Gastroesophageal sphincter (tissue), 4 donors: ENCODE measurements at regions not wholly inside any gene's neighbourhood (a gene's known extent, or its start where the extent isn't known, plus 50 kb on each side); places are given as distances from the start of the nearest gene placed in this dataset.

ENCODE experiments used
- ATAC-seq: fragments of 150-250 bp; one replicate; pipeline ENCODE4 v1.9.1; 2016; ENCODE audit warnings: mild to moderate bottlenecking, moderate library complexity
- H3K27ac ChIP-seq, 4 donors: fragments of 200-600 bp; sonication (generic) in 3 of 4; 1 replicate in 3 of 4; 2 replicates in 1 of 4; pipeline ENCODE4 v1.5.1; 2016 to 2019
- H3K27me3 ChIP-seq: fragments of 200-600 bp; sonication (generic); one replicate; pipeline ENCODE4 v1.5.1; 2019
- H3K36me3 ChIP-seq, 2 donors: fragments of 200-600 bp; sonication (generic); one replicate each; pipeline ENCODE4 v1.5.1; 2019; ENCODE audit warnings: control low read depth in 1 of 2
- H3K4me1 ChIP-seq, 3 donors: fragments of 200-600 bp; sonication (generic); 1 replicate in 2 of 3; 2 replicates in 1 of 3; pipeline ENCODE4 v1.5.1; 2016 to 2019; ENCODE audit warnings: control low read depth in 2 of 3
- H3K4me3 ChIP-seq, 2 donors: fragments of 200-600 bp; sonication (generic); one replicate each; pipeline ENCODE4 v1.5.1; 2019; ENCODE audit warnings: mild to moderate bottlenecking in 1 of 2, moderate library complexity in 1 of 2
- H3K9me3 ChIP-seq, 3 donors: fragments of 200-600 bp; sonication (generic); one replicate each; pipeline ENCODE4 v1.5.1; 2017 to 2019; ENCODE audit warnings: control low read depth in 2 of 3
- CTCF ChIP-seq, 4 experiments: fragments of 200-600 bp in 2 of 4; fragments of 450-650 bp in 2 of 4; sonication (generic) in 1 of 4; IDR thresholded peaks; one replicate each; pipeline ENCODE4 v1.5.1; 2017 to 2019; ENCODE audit warnings: antibody characterized with exemption in 4 of 4, mild to moderate bottlenecking in 2 of 4, moderate library complexity in 2 of 4
- EP300 ChIP-seq: sonication (generic); formaldehyde crosslinking; IDR thresholded peaks from one replicate; pipeline ENCODE4 v1.6.1; 2017; ENCODE audit warnings: antibody characterized with exemption, mild to moderate bottlenecking
- POLR2A ChIP-seq, 2 donors: fragments of 450-650 bp; IDR thresholded peaks; one replicate each; pipeline ENCODE4 v1.6.1; 2017; ENCODE audit warnings: antibody characterized with exemption in 2 of 2, mild to moderate bottlenecking in 2 of 2, moderate library complexity in 1 of 2
- POLR2AphosphoS5 ChIP-seq: sonication (generic); formaldehyde crosslinking; IDR thresholded peaks from one replicate; pipeline ENCODE4 v1.6.1; 2017; ENCODE audit warnings: antibody characterized with exemption
- WGBS, 2 donors: methylation state at CpG; one replicate each; pipeline ENCODE4 v1.1.5; 2018; ENCODE audit warnings: low coverage in 1 of 2; 5-methylcytosine and 5-hydroxymethylcytosine counted together

GRCh38 chr9:121576281-121577075, 75.0 kb upstream of the DAB2IP start:
- WGBS, 2 donors, result 70 to 100% methylated on average over 1 to 4 of the region's 7 CpGs
- Histone ChIP-seq H3K27me3 (no peaks in the 10 kb centered on the region), H3K27ac (peak overlapping the region in 3 of 4 donors; percentile 28 to 72 (median 57)), H3K36me3 (no peaks in the 10 kb centered on the region), H3K4me3 (no peak overlapping the region), H3K9me3 (no peaks in the 10 kb centered on the region), H3K4me1 (peaks cover 0 to 80% (median 8%) of the 10 kb centered on the region in 3 donors)
- TF ChIP-seq POLR2A (IDR thresholded peaks at IDR 0.05), result no peak
- TF ChIP-seq CTCF (IDR thresholded peaks at IDR 0.05), result no peak
- no peak for TF ChIP-seq EP300
- no peak for TF ChIP-seq POLR2AphosphoS5
- ATAC-seq, result no peak

GRCh38 chr9:121577166-121577565, 74.3 kb upstream of the DAB2IP start:
- H3K4me1 ChIP-seq, result peaks cover 0 to 80% (median 15%) of the 10 kb centered on the region in 3 donors
- H3K27me3 ChIP-seq, result no peaks in the 10 kb centered on the region
- peak; percentile 70 for ATAC-seq
- TF ChIP-seq POLR2A (IDR thresholded peaks at IDR 0.05), result no peak
- peak; percentile 32 for TF ChIP-seq POLR2AphosphoS5
- TF ChIP-seq EP300, result no peak
- TF ChIP-seq CTCF (IDR thresholded peaks at IDR 0.05), result no peak
- H3K36me3 ChIP-seq, result no peaks in the 10 kb centered on the region
- WGBS, 2 donors, result 34% methylated on average over 5 of the region's 17 CpGs; no CpG with 5 or more reads in 1 of the 2 donors
- H3K9me3 ChIP-seq, result no peaks in the 10 kb centered on the region
- peak overlapping the region in 3 of 4 donors; percentile 28 to 72 (median 57) for H3K27ac ChIP-seq
- H3K4me3 ChIP-seq, result peak overlapping the region in 1 of 2 donors; percentile 6

DNA sequence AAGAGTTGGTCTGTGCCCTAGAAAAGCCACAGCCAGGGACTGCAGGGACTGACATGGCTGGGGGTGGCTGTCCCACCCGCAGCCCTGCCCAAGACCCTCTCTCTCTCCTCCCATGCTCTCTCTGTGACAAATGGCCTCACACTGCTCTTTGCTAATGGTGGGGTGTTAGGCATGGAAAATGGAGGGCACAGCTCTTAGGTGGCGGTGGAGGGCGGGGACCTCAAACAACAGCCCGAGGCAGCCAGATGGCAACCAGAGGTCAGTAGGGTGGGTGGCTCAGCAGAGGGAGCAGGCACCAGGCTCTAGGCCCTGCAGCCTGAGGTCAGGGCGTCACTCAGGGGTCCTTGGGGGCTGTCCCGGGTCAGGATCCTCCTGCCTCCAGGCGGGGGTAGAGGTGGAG, 73.9 kb upstream of the DAB2IP start:
- peak overlapping the region in 1 of 2 donors; percentile 6 for H3K4me3 ChIP-seq
- no peaks in the 10 kb centered on the region for H3K9me3 ChIP-seq
- TF ChIP-seq POLR2AphosphoS5, result no peak
- no peak for ATAC-seq
- H3K27ac ChIP-seq, result peak overlapping the region in 2 of 4 donors; percentile 57 to 72
- 66% methylated on average over 2 of the region's 7 CpGs; no CpG with 5 or more reads in 1 of the 2 donors for WGBS, 2 donors
- H3K27me3 ChIP-seq, result no peaks in the 10 kb centered on the region
- H3K36me3 ChIP-seq, result no peaks in the 10 kb centered on the region
- H3K4me1 ChIP-seq, result peaks cover 0 to 80% (median 16%) of the 10 kb centered on the region in 3 donors

GRCh38 chr9:121581786-121582600, 69.4 kb upstream of the DAB2IP start:
- H3K36me3 ChIP-seq, result no peaks in the 10 kb centered on the region
- TF ChIP-seq CTCF (IDR thresholded peaks at IDR 0.05) (no peak), POLR2AphosphoS5 (no peak), EP300 (no peak), POLR2A (IDR thresholded peaks at IDR 0.05) (no peak)
- H3K4me1 ChIP-seq, result peaks cover 0 to 58% (median 13%) of the 10 kb centered on the region in 3 donors
- peak overlapping the region in 2 of 4 donors; percentile 38 to 63 for H3K27ac ChIP-seq
- no peaks in the 10 kb centered on the region for H3K27me3 ChIP-seq
- WGBS, 2 donors, result 48 to 55% methylated on average over 12 to 13 of the region's 19 CpGs
- no peaks in the 10 kb centered on the region for H3K9me3 ChIP-seq
- no peak for ATAC-seq
- H3K4me3 ChIP-seq, result no peak overlapping the region

DNA sequence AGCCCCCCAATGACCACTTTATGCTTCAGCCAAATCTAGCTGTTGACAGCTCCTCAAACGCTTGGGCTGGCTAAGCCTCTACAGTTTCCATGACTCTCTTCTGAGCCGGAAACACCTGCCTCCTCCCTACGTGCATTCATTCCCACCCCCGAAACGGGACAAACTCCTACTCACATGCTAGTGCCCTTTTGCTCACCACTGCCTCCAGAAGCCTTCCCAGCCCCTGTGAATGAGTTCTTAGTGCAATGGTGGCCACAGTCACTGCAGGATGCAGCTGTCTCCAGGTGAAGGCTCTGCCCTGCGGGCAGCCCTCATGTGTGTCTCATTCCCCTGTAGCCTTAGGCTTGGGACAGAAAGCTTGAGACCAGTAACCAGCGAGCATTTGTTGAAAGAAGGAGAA, 68.8 kb upstream of the DAB2IP start:
- peaks cover 0 to 51% (median 10%) of the 10 kb centered on the region in 3 donors for H3K4me1 ChIP-seq
- H3K36me3 ChIP-seq, result no peaks in the 10 kb centered on the region
- WGBS, 2 donors, result 81% methylated on average over 4 to 5 of the region's 7 CpGs
- no peaks in the 10 kb centered on the region for H3K9me3 ChIP-seq
- peak overlapping the region in 2 of 4 donors; percentile 38 to 63 for H3K27ac ChIP-seq
- no peak overlapping the region for H3K4me3 ChIP-seq
- no peak for TF ChIP-seq POLR2AphosphoS5
- TF ChIP-seq CTCF (IDR thresholded peaks at IDR 0.05), result no peak
- no peak for TF ChIP-seq EP300
- TF ChIP-seq POLR2A (IDR thresholded peaks at IDR 0.05), result no peak
- ATAC-seq, result no peak
- H3K27me3 ChIP-seq, result no peaks in the 10 kb centered on the region
